ENCODE measurements at regions not wholly inside any gene's neighbourhood (a gene's known extent, or its start where the extent isn't known, plus 50 kb on each side); places are given as distances from the start of the nearest gene placed in this dataset.
"Not testable (repeated sequence)": the region's sequence is repeated elsewhere in the genome, so short reads cannot be mapped to it uniquely, and the experiment has no call there.

GRCh38 chr5:174931033-174931432 is 206.7 kb downstream of the MSX2 start:
- not testable (repeated sequence) for H3K9ac ChIP-seq (ENCODE audit: low read length); H3K14ac ChIP-seq (ENCODE audit: low read length); H3K4me2 ChIP-seq (ENCODE audit: low read length); H3K4ac ChIP-seq (ENCODE audit: low read depth, low read length); H2BK5ac ChIP-seq (ENCODE audit: low read depth, low read length, poor library complexity); H3K4me3 ChIP-seq (ENCODE audit: low read depth, low read length); H3K36me3 ChIP-seq (ENCODE audit: control insufficient read depth in 1 of 2, insufficient read depth in 2 of 2, low read length in 2 of 2); H3K23ac ChIP-seq (ENCODE audit: low read length); H3K79me1 ChIP-seq (ENCODE audit: low read length); H2BK12ac ChIP-seq (ENCODE audit: low read length); H4K91ac ChIP-seq (ENCODE audit: low read depth, low read length); H4K8ac ChIP-seq (ENCODE audit: low read depth, low read length); H2BK120ac ChIP-seq (ENCODE audit: insufficient read depth, low read length, poor library complexity); H2AK5ac ChIP-seq (ENCODE audit: low read length); H3K27me3 ChIP-seq (ENCODE audit: insufficient read depth, low read length); H3K9me3 ChIP-seq (ENCODE audit: insufficient read depth, low read depth, low read length); H3K79me2 ChIP-seq (ENCODE audit: control insufficient read depth, insufficient read depth, low read length, poor library complexity); DNase-seq; H3K4me1 ChIP-seq (ENCODE audit: control insufficient read depth in 1 of 2, insufficient read depth in 2 of 2, low read length in 2 of 2); H3K27ac ChIP-seq (ENCODE audit: low read depth, low read length); H2AFZ ChIP-seq (ENCODE audit: insufficient read depth, low read length, poor library complexity); H4K12ac ChIP-seq (ENCODE audit: low read depth, low read length); H3K18ac ChIP-seq (ENCODE audit: low read length)
- no CpG with 5 or more reads among the region's 4 CpGs for WGBS (ENCODE audit: extremely low coverage, insufficient coverage, insufficient read length)

GRCh38 chr5:174925586-174925985 is 201.2 kb downstream of the MSX2 start:
- Histone ChIP-seq H4K8ac (ENCODE audit: low read depth, low read length) (no peak overlapping the region), H3K4me1 (ENCODE audit: control insufficient read depth in 1 of 2, insufficient read depth in 2 of 2, low read length in 2 of 2) (no peaks in the 10 kb centered on the region), H4K12ac (ENCODE audit: low read depth, low read length) (no peak overlapping the region), H4K91ac (ENCODE audit: low read depth, low read length) (no peak overlapping the region), H2BK5ac (ENCODE audit: low read depth, low read length, poor library complexity) (no peak overlapping the region), H2BK120ac (ENCODE audit: insufficient read depth, low read length, poor library complexity) (no peak overlapping the region), H2AFZ (ENCODE audit: insufficient read depth, low read length, poor library complexity) (no peak overlapping the region), H3K23ac (ENCODE audit: low read length) (no peak overlapping the region), H3K79me1 (ENCODE audit: low read length) (no peaks in the 10 kb centered on the region), H3K27ac (ENCODE audit: low read depth, low read length) (no peak overlapping the region), H3K4me3 (ENCODE audit: low read depth, low read length) (no peak overlapping the region), H3K9ac (ENCODE audit: low read length) (no peak overlapping the region), H2BK12ac (ENCODE audit: low read length) (no peak overlapping the region), H3K79me2 (ENCODE audit: control insufficient read depth, insufficient read depth, low read length, poor library complexity) (no peaks in the 10 kb centered on the region), H3K14ac (ENCODE audit: low read length) (no peak overlapping the region), H3K18ac (ENCODE audit: low read length) (no peak overlapping the region), H3K36me3 (ENCODE audit: control insufficient read depth in 1 of 2, insufficient read depth in 2 of 2, low read length in 2 of 2) (no peaks in the 10 kb centered on the region), H3K9me3 (ENCODE audit: insufficient read depth, low read depth, low read length) (no peaks in the 10 kb centered on the region), H2AK5ac (ENCODE audit: low read length) (no peak overlapping the region), H3K4me2 (ENCODE audit: low read length) (no peak overlapping the region), H3K4ac (ENCODE audit: low read depth, low read length) (no peak overlapping the region), H3K27me3 (ENCODE audit: insufficient read depth, low read length) (no peaks in the 10 kb centered on the region)
- no CpG with 5 or more reads among the region's 1 CpG for WGBS (ENCODE audit: extremely low coverage, insufficient coverage, insufficient read length)
- no peak for DNase-seq

DNA sequence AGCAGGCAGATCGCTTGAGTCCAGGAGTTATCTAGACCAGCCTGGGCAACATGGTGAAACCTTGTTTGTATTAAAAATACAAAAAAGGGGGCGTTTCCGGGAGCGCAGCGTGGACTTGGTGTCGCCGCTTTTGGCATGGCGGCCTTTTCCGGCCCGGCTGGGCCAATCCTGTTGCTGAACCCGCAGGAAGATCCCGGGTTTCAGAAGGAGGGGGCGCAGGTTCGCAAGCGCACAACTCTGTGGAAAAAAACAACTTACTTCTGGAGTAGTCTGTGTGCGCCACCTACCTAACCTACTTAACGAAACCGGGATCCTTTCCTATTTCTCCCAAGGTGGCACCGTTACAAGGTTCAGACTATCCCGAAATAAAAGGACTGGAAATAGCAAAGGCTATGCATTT is 198.6 kb downstream of the MSX2 start:
- no peak overlapping the region for H3K9ac ChIP-seq (ENCODE audit: low read length)
- no peaks in the 10 kb centered on the region for H3K36me3 ChIP-seq (ENCODE audit: control insufficient read depth in 1 of 2, insufficient read depth in 2 of 2, low read length in 2 of 2)
- H3K4me3 ChIP-seq (ENCODE audit: low read depth, low read length): no peak overlapping the region
- no peak overlapping the region for H3K27ac ChIP-seq (ENCODE audit: low read depth, low read length)
- no peak overlapping the region for H2BK5ac ChIP-seq (ENCODE audit: low read depth, low read length, poor library complexity)
- no peak overlapping the region for H2AFZ ChIP-seq (ENCODE audit: insufficient read depth, low read length, poor library complexity)
- no peak overlapping the region for H3K23ac ChIP-seq (ENCODE audit: low read length)
- H2BK12ac ChIP-seq (ENCODE audit: low read length): no peak overlapping the region
- H3K27me3 ChIP-seq (ENCODE audit: insufficient read depth, low read length): no peaks in the 10 kb centered on the region
- H2BK120ac ChIP-seq (ENCODE audit: insufficient read depth, low read length, poor library complexity): no peak overlapping the region
- DNase-seq: no peak
- H3K79me1 ChIP-seq (ENCODE audit: low read length): no peaks in the 10 kb centered on the region
- no peaks in the 10 kb centered on the region for H3K9me3 ChIP-seq (ENCODE audit: insufficient read depth, low read depth, low read length)
- no peak overlapping the region for H2AK5ac ChIP-seq (ENCODE audit: low read length)
- WGBS (ENCODE audit: extremely low coverage, insufficient coverage, insufficient read length): no CpG with 5 or more reads among the region's 20 CpGs
- H4K8ac ChIP-seq (ENCODE audit: low read depth, low read length): no peak overlapping the region
- H4K12ac ChIP-seq (ENCODE audit: low read depth, low read length): peak overlapping the region; percentile 30
- H4K91ac ChIP-seq (ENCODE audit: low read depth, low read length): no peak overlapping the region
- H3K18ac ChIP-seq (ENCODE audit: low read length): no peak overlapping the region
- H3K4me1 ChIP-seq (ENCODE audit: control insufficient read depth in 1 of 2, insufficient read depth in 2 of 2, low read length in 2 of 2): peaks cover 4% of the 10 kb centered on the region in 2 experiments
- H3K4ac ChIP-seq (ENCODE audit: low read depth, low read length): no peak overlapping the region
- H3K4me2 ChIP-seq (ENCODE audit: low read length): no peak overlapping the region
- no peaks in the 10 kb centered on the region for H3K79me2 ChIP-seq (ENCODE audit: control insufficient read depth, insufficient read depth, low read length, poor library complexity)
- H3K14ac ChIP-seq (ENCODE audit: low read length): no peak overlapping the region

DNA sequence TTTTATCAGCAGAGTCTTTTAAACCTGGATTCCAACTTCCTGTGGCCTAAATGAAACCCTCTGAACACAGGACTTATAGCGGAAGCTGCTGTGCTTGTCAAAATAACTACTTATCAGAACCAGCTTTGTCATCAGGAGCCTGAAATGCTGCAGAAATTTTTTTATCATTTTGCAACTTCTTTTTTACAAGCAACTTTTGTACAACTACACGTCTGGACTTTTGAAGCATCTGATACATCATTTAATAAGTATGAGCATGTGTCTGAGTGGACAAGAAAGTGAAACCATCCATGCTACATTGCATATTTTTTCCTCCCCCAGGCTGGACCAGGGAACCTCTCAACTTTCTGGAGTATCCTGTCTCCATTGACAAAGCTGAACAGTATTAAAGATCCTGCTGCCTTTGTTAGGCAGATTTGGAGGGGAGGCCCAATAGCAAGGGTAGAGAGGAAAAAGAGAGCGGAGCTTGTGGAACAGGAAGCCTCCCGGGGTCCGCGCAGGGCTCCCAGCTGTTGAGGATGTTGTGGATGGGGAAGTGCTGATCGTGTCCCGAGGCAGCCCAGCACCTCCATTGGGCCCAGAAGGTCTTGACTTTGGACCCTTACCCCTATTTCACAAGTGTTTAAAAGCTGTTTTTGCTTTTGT is 196.6 kb downstream of the MSX2 start:
- no peak overlapping the region for H3K23ac ChIP-seq (ENCODE audit: low read length)
- no peaks in the 10 kb centered on the region for H3K79me1 ChIP-seq (ENCODE audit: low read length)

More for the DNA sequence above, 196.6 kb downstream of the MSX2 start:
- H2AFZ ChIP-seq (ENCODE audit: insufficient read depth, low read length, poor library complexity): no peak overlapping the region
- H3K14ac ChIP-seq (ENCODE audit: low read length): no peak overlapping the region
- no peak overlapping the region for H2BK120ac ChIP-seq (ENCODE audit: insufficient read depth, low read length, poor library complexity)
- no peak overlapping the region for H4K12ac ChIP-seq (ENCODE audit: low read depth, low read length)
- no CpG with 5 or more reads among the region's 8 CpGs for WGBS (ENCODE audit: extremely low coverage, insufficient coverage, insufficient read length)
- H3K4me2 ChIP-seq (ENCODE audit: low read length): no peak overlapping the region
- H3K4me1 ChIP-seq (ENCODE audit: control insufficient read depth in 1 of 2, insufficient read depth in 2 of 2, low read length in 2 of 2): peaks cover 10 to 12% of the 10 kb centered on the region in 2 experiments
- H3K9ac ChIP-seq (ENCODE audit: low read length): no peak overlapping the region
- no peaks in the 10 kb centered on the region for H3K36me3 ChIP-seq (ENCODE audit: control insufficient read depth in 1 of 2, insufficient read depth in 2 of 2, low read length in 2 of 2)
- no peaks in the 10 kb centered on the region for H3K27me3 ChIP-seq (ENCODE audit: insufficient read depth, low read length)
- no peak overlapping the region for H2AK5ac ChIP-seq (ENCODE audit: low read length)
- H4K8ac ChIP-seq (ENCODE audit: low read depth, low read length): no peak overlapping the region
- H3K18ac ChIP-seq (ENCODE audit: low read length): no peak overlapping the region
- peak in 1 of 2 donors; percentile 18 for DNase-seq
- H4K91ac ChIP-seq (ENCODE audit: low read depth, low read length): no peak overlapping the region
- H3K4me3 ChIP-seq (ENCODE audit: low read depth, low read length): no peak overlapping the region
- H3K27ac ChIP-seq (ENCODE audit: low read depth, low read length): no peak overlapping the region
- H2BK12ac ChIP-seq (ENCODE audit: low read length): no peak overlapping the region
- H3K9me3 ChIP-seq (ENCODE audit: insufficient read depth, low read depth, low read length): peaks cover 3% of the 10 kb centered on the region
- no peak overlapping the region for H2BK5ac ChIP-seq (ENCODE audit: low read depth, low read length, poor library complexity)
- H3K79me2 ChIP-seq (ENCODE audit: control insufficient read depth, insufficient read depth, low read length, poor library complexity): no peaks in the 10 kb centered on the region
- H3K4ac ChIP-seq (ENCODE audit: low read depth, low read length): no peak overlapping the region
